ENCODE measurements at regions not wholly inside any gene's neighbourhood (a gene's known extent, or its start where the extent isn't known, plus 50 kb on each side); places are given as distances from the start of the nearest gene placed in this dataset.

GRCh38 chr9:88645879-88646199 is 110.9 kb downstream of the NXNL2 start:
- no peak for TF ChIP-seq POLR2A (IDR thresholded peaks at IDR 0.05; ENCODE audit: low read depth, low read length)
- no peak for TF ChIP-seq PAX5 (IDR thresholded peaks at IDR 0.05; ENCODE audit: insufficient read depth, low read length, severe bottlenecking)

All from GM12891 (cell line).